ENCODE measurements at regions not wholly inside any gene's neighbourhood (a gene's known extent, or its start where the extent isn't known, plus 50 kb on each side); places are given as distances from the start of the nearest gene placed in this dataset.
A peak's percentile ranks its signal among the peaks of the same experiment; 100 is the strongest.

- DNase-seq = no peak
Observed at GRCh38 chr16:66289051-66289680, 77.3 kb upstream of the CDH5 start.

GRCh38 chr16:66287926-66288325, 78.6 kb upstream of the CDH5 start:
- no peak for DNase-seq

- DNase-seq = no peak
Observed at GRCh38 chr16:66287416-66287815, 79.1 kb upstream of the CDH5 start.

DNA sequence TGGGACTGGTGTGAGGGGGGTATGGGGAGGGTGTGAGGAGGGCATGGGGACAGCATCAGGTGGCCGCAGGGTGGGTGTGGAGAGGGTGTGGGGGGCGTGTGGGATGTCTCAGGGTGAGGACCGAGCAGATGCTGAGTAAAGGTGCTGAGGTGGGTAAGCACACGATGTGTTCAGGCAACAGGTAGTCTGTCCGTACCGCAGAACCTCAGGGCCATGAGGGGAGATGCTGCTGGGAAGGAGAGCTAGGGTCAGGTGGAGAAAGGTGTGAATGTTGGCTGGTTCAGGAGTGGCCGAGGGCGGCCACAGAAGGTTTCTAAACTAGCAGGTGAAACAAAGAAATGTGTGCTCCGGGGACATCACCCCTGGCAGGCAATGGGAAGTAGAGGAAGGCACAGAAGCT, 80.0 kb upstream of the CDH5 start:
- no peak for DNase-seq

- no peak for DNase-seq
Observed at GRCh38 chr16:66278604-66279262, 87.8 kb upstream of the CDH5 start.

- DNase-seq = no peak
Observed at GRCh38 chr16:66278111-66278531, 88.4 kb upstream of the CDH5 start.

- DNase-seq = no peak
Observed at GRCh38 chr16:66277311-66278070, 89.0 kb upstream of the CDH5 start.

GRCh38 chr16:66275775-66276428, 90.6 kb upstream of the CDH5 start:
- DNase-seq = no peak

DNA sequence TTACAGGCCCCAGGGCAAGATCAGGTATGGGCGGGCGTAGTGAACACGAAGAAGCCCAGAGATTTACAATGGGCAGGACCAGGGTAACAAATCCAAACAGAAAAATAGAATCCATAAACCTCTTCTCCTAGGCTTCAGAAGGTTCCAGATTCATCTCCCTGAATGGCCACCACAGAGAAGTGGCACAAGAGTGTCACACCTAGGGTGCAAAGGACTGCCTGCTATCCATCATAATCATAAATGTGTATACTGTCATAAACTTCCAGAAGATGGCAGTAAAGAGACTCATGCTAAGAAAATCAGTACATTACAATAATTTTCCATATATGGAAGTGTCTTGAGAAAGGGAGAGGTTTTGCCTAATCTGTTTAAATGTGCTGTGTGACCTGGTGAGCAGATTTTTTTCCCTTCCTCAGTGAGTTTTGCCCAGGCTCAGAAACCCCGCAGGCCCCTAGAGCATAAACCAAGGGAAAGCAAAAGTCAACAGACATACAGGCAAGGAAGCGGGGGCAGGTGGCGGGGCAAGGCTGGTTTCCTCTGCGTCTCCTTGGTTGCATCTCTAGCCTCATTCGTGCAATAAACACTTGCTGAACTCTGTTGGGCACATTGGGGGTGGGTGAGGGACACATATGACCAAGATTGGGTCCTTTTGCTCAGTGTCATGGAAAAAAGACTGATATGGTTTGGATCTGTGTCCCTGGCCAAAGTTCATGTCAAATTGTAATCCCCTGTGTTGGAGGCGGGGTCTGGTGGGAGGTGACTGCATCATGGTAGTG, 92.0 kb upstream of the CDH5 start:
- DNase-seq = peak; percentile 46

- DNase-seq = peak; percentile 48
Observed at GRCh38 chr16:66273644-66274334, 92.7 kb upstream of the CDH5 start.

GRCh38 chr16:66273053-66273452, 93.4 kb upstream of the CDH5 start:
- no peak for DNase-seq

- no peak for DNase-seq
Observed at GRCh38 chr16:66272461-66272860, 94.0 kb upstream of the CDH5 start.

DNA sequence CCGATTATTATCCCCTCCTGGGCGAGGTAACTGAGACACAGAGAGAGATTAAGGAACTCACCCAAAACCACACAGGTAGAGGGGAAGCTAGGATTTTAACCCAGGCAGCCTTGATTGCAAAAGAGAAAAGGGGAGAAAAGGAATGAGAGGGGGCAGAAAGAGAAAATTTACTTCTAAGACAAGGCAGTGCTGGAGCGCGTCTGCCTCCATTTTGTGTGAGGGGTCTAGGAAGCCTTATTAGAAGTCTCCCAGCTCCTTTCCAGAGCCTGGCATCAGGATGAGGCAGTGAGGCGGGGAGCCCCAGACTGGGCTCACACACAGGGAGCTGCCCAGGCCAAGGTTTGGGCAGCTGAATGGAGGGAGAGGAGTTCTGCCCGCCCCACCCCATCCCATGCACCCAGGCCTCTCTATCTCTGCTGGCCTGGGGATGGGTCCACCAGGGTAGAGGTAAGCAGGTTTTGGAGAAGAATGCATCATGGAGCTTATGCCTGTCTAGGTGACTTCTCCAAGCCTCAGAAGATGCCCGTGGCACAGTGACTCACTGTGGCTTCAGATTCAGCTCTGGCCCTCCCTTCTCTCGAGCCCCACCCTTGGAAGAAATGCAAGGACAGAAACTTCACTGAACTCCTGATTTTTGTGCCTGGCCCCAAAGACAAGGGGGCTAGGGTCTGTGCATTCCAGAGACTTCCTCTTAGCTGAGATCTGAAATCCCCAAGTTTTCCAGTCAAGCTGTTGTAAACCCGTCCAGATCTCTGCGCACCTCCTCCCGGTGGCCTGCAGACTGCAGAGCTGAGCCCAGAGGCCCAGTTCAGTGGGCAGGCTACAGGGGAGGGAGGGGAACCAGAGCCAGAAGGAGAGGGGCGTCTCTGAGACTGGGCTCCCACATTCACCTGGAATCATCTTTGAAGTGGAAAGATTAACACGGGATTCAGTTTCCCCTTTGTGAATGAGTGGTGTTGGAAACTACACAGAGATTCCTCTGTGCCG, 95.1 kb upstream of the CDH5 start:
- DNase-seq = no peak

DNA sequence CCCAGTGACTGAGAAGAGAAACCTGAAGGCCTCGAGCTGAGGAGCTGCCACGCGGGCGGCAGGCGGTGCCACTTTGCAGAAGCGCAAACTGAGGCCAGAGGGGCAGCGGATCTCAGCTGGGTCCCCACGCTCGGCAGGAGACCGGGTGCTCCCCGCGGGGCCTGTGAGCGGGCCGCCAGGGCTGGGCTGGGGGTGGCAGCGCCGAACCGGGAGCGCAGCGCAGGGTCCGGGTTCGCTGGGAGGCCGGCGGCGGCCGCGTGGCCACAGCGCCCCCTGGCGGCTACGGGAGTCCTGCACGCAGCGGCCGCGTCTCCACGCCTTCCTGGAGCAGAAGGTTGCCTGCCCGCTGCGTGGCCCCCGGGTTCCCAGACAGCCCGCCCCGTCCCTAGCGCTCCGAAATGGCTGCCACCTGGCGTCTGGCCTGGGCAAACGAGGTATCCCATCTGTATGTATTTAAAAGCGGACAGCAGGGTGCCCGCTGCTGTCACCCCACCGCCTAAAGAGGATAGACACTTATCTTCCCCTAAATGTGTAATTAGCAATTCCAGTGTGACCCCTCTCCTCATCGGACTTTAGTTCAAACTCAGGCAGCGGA, 96.1 kb upstream of the CDH5 start:
- peak; percentile 95 for DNase-seq

- no peak for DNase-seq
Observed at GRCh38 chr16:66269617-66270332, 96.7 kb upstream of the CDH5 start.

GRCh38 chr16:66267292-66268014, 99.0 kb upstream of the CDH5 start:
- DNase-seq = no peak

DNA sequence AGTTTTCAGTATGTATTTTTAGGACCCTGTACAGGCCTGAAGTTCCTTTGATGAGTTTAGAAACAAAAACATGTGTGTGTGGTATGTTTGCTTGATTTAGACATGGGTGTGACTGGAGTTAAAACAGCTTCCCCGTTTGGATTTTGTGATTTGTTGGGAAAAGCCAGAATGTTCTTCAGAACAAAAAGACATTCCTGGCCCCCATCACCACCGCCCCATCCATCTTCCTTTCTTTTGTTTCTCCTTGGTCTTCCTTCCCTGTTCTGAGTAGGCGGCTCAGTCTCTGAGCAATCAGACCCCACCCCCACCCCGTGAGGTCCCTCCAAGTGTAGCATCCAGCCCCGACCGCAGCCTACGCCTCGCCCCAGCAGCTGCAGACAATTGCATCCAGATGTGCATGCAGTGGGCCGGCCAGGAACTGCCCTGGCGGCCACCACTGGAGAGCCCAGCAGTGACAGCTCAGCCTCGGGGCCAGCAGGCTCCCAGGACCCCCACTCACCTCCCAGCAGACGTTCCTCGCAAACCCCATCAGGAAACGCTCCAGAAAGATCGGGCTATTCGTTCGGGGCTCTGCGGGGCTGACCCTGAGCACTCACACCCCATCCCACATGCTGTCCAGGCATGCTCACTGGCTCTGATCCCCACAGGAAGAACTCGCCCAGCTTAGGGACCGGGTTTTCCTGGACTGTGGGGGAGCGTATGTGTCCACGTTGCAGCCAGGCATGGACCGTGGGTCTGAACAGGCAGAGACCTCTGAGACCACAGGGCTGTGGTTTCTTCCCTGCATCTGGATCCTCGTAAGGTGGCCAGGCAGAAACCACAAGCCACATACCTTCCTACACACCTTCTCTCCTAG, 99.8 kb upstream of the CDH5 start:
- no peak for DNase-seq

DNA sequence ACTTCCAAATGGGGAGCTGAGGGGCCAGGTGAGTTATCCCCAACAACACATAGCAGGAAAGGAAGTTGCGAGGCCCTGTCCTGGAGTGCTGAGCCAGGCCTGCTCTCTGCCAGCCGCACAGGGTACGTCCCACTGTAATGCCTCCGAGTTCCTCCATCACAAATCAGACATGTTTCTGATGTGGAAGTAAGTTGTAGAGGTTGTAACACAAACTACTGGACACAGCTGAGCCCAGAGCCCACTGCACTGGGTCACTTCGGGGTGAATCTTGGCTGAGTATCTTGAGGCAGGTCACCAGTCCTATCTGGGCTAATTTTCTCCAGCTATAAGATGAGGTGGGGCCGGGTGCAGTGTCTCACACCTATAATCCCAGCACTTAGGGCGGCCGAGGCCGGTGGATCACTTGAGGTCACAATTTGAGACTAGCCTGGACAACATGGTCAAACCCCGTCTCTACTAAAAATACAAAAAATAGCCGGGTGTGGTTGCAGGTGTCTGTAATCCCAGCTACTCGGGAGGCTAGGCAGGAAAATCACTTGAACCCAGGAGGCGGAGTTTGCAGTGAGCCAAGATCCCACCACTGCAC, 100.8 kb upstream of the CDH5 start:
- DNase-seq = no peak

All from retina (tissue), 1 donor.